ENCODE measurements at regions not wholly inside any gene's neighbourhood (a gene's known extent, or its start where the extent isn't known, plus 50 kb on each side); places are given as distances from the start of the nearest gene placed in this dataset.

DNA sequence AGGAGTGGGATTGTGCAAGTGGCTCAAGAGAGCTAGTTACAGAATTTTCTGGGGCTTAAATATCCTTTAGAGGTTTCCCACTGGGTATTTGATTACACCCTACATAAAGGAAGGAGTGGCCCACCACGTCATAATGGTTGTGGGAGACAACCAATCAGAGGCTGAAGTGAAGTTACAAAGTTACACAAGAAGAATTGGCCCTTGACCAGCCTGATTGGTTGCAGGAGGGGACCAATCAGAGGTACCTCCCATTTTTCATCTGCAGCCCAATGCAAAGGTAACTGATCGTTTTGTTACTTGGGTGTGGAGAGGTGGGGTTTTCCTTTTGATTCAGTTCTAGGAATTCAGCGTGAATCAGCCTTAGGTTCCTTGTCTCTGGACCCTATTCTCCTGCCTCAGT, 430.5 kb upstream of the FAT3 start:
- TF ChIP-seq, protein P1, sequence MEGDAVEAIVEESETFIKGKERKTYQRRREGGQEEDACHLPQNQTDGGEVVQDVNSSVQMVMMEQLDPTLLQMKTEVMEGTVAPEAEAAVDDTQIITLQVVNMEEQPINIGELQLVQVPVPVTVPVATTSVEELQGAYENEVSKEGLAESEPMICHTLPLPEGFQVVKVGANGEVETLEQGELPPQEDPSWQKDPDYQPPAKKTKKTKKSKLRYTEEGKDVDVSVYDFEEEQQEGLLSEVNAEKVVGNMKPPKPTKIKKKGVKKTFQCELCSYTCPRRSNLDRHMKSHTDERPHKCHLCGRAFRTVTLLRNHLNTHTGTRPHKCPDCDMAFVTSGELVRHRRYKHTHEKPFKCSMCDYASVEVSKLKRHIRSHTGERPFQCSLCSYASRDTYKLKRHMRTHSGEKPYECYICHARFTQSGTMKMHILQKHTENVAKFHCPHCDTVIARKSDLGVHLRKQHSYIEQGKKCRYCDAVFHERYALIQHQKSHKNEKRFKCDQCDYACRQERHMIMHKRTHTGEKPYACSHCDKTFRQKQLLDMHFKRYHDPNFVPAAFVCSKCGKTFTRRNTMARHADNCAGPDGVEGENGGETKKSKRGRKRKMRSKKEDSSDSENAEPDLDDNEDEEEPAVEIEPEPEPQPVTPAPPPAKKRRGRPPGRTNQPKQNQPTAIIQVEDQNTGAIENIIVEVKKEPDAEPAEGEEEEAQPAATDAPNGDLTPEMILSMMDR (IDR thresholded peaks at IDR 0.05) = no peak
- no peak for TF ChIP-seq POLR2A (IDR thresholded peaks at IDR 0.05)
